Endothelial cell of umbilical vein (primary cell): ENCODE measurements at regions not wholly inside any gene's neighbourhood (a gene's known extent, or its start where the extent isn't known, plus 50 kb on each side); places are given as distances from the start of the nearest gene placed in this dataset.

Source experiments
- EZH2 ChIP-seq: IDR thresholded peaks from 2 replicates; pipeline ENCODE4 v1.6.1; 2012; ENCODE audit warnings: borderline replicate concordance, low read depth, mild to moderate bottlenecking, moderate library complexity, low read length, inconsistent platforms; ENCODE audit not compliant: severe bottlenecking
- MAX ChIP-seq: IDR thresholded peaks from 2 replicates; pipeline ENCODE4 v1.6.1; 2011; ENCODE audit not compliant: insufficient read depth, insufficient read length
- POLR2A ChIP-seq: IDR thresholded peaks from 2 replicates; pipeline ENCODE4 v1.6.1; 2012; ENCODE audit warnings: low read depth, mild to moderate bottlenecking, control low read depth, low read length
- TF ChIP-seq, protein P1 (sequence below), 2 donors: IDR thresholded peaks; 1 replicate in 1 of 2; 2 replicates in 1 of 2; pipeline ENCODE4 v1.5.1; 2011; ENCODE audit warnings: low read length in 2 of 2, mild to moderate bottlenecking in 2 of 2, moderate library complexity in 2 of 2, control low read depth in 1 of 2, inconsistent platforms in 1 of 2, low read depth in 1 of 2; ENCODE audit not compliant: insufficient read depth in 1 of 2; ENCODE audit errors: extremely low read depth in 1 of 2

DNA sequence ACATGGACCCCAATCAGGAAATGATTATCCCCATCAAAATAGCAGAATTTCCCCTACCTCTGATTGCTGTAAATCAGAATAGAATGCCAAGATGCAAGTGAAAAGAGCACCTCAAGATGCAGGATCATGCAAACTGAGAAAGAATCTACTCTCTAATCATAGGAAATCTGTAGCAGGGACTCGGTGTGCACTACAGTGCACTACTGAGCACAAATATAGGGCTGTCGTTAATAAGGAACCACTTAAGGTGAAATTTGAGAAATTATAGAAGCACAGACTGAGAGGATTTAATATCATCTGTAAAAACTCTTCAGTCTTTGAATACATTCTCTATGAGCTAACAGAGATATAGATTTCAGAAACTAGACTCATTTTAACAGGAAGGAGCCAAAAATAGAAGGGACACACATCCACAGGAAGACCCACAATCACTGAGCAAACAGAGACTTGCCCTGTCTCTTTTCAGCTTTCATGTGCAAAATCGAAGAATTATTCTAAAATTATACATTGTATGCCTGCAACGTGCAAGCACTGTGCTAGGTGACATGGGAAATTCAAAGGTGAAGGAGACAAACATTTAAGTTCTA is 278.3 kb downstream of the HIVEP2 start:
- TF ChIP-seq, protein P1, sequence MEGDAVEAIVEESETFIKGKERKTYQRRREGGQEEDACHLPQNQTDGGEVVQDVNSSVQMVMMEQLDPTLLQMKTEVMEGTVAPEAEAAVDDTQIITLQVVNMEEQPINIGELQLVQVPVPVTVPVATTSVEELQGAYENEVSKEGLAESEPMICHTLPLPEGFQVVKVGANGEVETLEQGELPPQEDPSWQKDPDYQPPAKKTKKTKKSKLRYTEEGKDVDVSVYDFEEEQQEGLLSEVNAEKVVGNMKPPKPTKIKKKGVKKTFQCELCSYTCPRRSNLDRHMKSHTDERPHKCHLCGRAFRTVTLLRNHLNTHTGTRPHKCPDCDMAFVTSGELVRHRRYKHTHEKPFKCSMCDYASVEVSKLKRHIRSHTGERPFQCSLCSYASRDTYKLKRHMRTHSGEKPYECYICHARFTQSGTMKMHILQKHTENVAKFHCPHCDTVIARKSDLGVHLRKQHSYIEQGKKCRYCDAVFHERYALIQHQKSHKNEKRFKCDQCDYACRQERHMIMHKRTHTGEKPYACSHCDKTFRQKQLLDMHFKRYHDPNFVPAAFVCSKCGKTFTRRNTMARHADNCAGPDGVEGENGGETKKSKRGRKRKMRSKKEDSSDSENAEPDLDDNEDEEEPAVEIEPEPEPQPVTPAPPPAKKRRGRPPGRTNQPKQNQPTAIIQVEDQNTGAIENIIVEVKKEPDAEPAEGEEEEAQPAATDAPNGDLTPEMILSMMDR (IDR thresholded peaks at IDR 0.05; ENCODE audit: extremely low read depth in 1 of 2, insufficient read depth in 1 of 2, low read depth in 1 of 2, low read length in 2 of 2): no peak
- TF ChIP-seq POLR2A (no peak), EZH2 (no peak), MAX (no peak)
